Uterus (tissue), 3 donors: ENCODE measurements at regions not wholly inside any gene's neighbourhood (a gene's known extent, or its start where the extent isn't known, plus 50 kb on each side); places are given as distances from the start of the nearest gene placed in this dataset.

Source experiments
- DNase-seq, 2 donors: peaks; one replicate each; pipeline ENCODE4 v3.0.0-alpha.2; 2019 to 2020
- H3K27ac ChIP-seq, 2 donors: fragments of 200-600 bp; sonication (generic); 1 replicate in 1 of 2; 2 replicates in 1 of 2; pipeline ENCODE4 v1.5.1; 2016 to 2018
- H3K27me3 ChIP-seq, 2 donors: fragments of 200-600 bp; sonication (generic); one replicate each; pipeline ENCODE4 v1.5.1; 2018 to 2019; ENCODE audit warnings: control low read depth in 1 of 2
- H3K36me3 ChIP-seq, 2 donors: fragments of 200-600 bp; sonication (generic); one replicate each; pipeline ENCODE4 v1.5.1; 2019; ENCODE audit warnings: control low read depth in 1 of 2
- H3K4me1 ChIP-seq, 2 donors: fragments of 200-600 bp; sonication (generic); one replicate each; pipeline ENCODE4 v1.5.1; 2018 to 2019; ENCODE audit warnings: control low read depth in 1 of 2
- H3K4me3 ChIP-seq, 2 donors: fragments of 200-600 bp; sonication (generic); 1 replicate in 1 of 2; 2 replicates in 1 of 2; pipeline ENCODE4 v1.5.1; 2018 to 2019; ENCODE audit warnings: mild to moderate bottlenecking in 1 of 2
- H3K9me3 ChIP-seq, 2 donors: fragments of 200-600 bp; sonication (generic); one replicate each; pipeline ENCODE4 v1.5.1; 2019; ENCODE audit warnings: control low read depth in 1 of 2
- POLR2A ChIP-seq, 2 donors: fragments of 450-650 bp; IDR thresholded peaks; one replicate each; pipeline ENCODE4 v1.6.1; 2016; ENCODE audit warnings: antibody characterized with exemption in 2 of 2, mild to moderate bottlenecking in 1 of 2, moderate library complexity in 1 of 2
- intact Hi-C: fragments of 100-400 bp; cut with DNase I; formaldehyde crosslinking; loops from one replicate; pipeline ENCODE4 v1.15.1; 2023; ENCODE audit warnings: low total_unique reads
- TF ChIP-seq, protein P1 (sequence below), 4 experiments: fragments of 200-600 bp in 2 of 4; fragments of 450-650 bp in 2 of 4; sonication (generic) in 2 of 4; IDR thresholded peaks; one replicate each; pipeline ENCODE4 v1.5.1; 2016 to 2019; ENCODE audit warnings: antibody characterized with exemption in 4 of 4, mild to moderate bottlenecking in 2 of 4, moderate library complexity in 1 of 4
- donor health status: DM: yes; HTN: yes; CAD: no.

DNA sequence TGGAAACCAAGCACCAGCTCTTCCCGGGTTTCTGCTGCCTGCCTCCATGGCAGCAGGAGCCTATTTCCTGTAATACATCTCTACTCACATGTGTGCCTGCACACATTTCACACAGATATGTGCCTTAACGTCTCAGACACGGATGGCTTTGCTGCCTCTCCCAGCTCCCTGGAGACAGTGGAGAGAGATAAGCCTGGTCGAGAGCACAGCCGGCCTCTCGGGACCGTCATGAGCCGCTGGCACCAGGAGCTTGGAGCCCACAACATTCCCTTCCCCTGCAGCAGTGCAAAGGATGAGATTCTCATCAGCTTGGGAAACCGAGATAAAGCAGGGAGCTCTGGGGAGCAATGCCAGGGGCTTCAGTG, 587.7 kb downstream of the BRD1 start:
- no peaks in the 10 kb centered on the region for H3K4me1 ChIP-seq
- no peak overlapping the region for H3K4me3 ChIP-seq
- no peaks in the 10 kb centered on the region for H3K27me3 ChIP-seq
- DNase-seq, result no peak
- H3K9me3 ChIP-seq, result no peaks in the 10 kb centered on the region
- intact Hi-C loops, result no loop called here
- H3K27ac ChIP-seq, result no peak overlapping the region
- H3K36me3 ChIP-seq, result no peaks in the 10 kb centered on the region
- TF ChIP-seq, protein P1, sequence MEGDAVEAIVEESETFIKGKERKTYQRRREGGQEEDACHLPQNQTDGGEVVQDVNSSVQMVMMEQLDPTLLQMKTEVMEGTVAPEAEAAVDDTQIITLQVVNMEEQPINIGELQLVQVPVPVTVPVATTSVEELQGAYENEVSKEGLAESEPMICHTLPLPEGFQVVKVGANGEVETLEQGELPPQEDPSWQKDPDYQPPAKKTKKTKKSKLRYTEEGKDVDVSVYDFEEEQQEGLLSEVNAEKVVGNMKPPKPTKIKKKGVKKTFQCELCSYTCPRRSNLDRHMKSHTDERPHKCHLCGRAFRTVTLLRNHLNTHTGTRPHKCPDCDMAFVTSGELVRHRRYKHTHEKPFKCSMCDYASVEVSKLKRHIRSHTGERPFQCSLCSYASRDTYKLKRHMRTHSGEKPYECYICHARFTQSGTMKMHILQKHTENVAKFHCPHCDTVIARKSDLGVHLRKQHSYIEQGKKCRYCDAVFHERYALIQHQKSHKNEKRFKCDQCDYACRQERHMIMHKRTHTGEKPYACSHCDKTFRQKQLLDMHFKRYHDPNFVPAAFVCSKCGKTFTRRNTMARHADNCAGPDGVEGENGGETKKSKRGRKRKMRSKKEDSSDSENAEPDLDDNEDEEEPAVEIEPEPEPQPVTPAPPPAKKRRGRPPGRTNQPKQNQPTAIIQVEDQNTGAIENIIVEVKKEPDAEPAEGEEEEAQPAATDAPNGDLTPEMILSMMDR (IDR thresholded peaks at IDR 0.05), result no peak
- TF ChIP-seq POLR2A (IDR thresholded peaks at IDR 0.05), result no peak

DNA sequence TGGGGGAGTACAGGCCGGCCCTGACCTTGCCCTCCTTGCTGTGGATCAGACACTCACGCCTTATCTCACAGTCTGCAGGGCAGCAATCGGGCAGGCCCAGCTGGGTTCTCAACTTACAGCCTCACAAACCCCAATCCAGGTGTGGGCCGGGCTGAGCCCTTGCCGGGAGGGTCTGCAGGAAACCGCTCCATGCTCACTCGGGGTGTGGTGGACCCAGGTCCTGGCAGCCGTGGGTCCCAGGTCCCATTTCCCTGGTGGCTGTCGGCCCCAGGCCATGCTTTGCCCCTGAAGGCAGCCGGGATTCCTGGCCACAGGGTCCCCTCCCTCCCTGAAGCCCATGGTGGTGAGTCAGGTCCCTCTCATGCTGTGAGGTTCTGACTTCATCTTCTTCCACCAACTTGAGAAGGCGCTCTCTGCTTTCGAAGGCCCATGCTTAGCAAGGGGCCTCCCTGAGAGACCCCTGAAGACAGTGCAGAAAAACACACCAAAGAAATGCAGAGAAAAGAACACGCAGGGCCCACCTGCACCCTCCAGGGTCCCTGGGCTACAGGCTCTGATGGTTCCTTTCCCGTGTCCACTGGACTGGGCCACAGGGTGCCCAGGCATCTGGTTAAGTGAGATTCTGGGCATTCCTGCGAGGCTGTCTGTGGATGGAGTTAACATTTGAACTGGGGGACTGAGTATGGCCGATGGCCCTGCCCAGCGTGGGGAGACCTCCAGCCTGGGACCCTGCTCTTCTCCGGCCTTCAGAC, 588.2 kb downstream of the BRD1 start:
- no peak overlapping the region for H3K27ac ChIP-seq
- no peaks in the 10 kb centered on the region for H3K36me3 ChIP-seq
- H3K4me1 ChIP-seq, result no peaks in the 10 kb centered on the region
- no peaks in the 10 kb centered on the region for H3K9me3 ChIP-seq
- DNase-seq, result peak in 1 of 2 donors; percentile 13
- no peaks in the 10 kb centered on the region for H3K27me3 ChIP-seq
- no peak for TF ChIP-seq POLR2A (IDR thresholded peaks at IDR 0.05)
- TF ChIP-seq, protein P1 (IDR thresholded peaks at IDR 0.05), result no peak
- H3K4me3 ChIP-seq, result no peak overlapping the region
- intact Hi-C loops, result no loop called here

DNA sequence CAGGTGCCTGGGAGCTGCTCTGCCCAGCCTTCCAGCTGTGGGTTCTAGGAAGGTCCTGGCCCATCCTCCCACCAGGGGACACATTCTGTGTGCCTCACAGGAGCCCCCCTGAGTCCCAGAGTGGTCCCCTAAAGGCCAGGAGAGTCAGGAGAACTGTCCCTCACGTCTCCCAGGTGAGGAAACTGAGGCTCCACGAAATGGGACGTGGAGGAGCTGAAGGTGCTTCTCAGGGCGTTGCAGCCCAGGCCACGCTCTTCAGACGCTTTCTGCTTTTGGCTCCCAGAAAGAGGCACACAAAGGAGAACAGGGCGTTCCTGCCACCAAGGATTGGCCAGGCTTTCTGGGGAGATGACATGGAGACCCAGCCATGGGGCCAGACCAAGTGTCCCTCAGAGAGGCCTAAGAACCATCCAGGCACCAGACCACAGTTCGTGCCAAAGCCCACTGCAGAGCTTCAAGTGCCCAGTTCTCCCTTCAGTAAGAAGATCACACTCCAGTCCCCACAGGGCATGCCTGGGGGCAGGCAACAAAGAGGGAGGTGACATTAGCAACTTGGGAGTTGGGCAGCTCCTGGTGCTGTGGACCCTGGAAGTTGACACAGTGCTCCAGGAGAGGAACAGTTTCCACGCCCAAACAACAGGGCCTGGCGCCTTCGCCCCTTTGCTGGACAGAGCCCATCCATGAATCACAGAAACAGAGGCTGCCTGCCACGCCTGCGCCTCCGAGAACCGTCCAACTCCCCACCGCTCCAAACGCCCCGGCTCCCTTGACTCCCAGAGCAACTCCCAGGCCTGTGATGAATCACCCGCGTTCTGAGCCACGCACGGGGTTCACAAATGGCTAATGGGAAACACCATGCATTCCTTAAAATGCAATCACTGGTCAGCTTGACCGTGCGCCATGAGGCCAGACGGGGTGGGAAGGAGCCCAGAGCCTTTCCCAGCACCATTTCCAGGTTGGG, 589.2 kb downstream of the BRD1 start:
- Histone ChIP-seq H3K27me3 (no peaks in the 10 kb centered on the region), H3K36me3 (no peaks in the 10 kb centered on the region), H3K9me3 (no peaks in the 10 kb centered on the region), H3K4me1 (no peaks in the 10 kb centered on the region), H3K27ac (no peak overlapping the region), H3K4me3 (no peak overlapping the region)
- no peak for TF ChIP-seq POLR2A (IDR thresholded peaks at IDR 0.05)
- TF ChIP-seq, protein P1 (IDR thresholded peaks at IDR 0.05), result no peak
- intact Hi-C loops, result no loop called here
- peak; percentile 40 to 43 for DNase-seq

DNA sequence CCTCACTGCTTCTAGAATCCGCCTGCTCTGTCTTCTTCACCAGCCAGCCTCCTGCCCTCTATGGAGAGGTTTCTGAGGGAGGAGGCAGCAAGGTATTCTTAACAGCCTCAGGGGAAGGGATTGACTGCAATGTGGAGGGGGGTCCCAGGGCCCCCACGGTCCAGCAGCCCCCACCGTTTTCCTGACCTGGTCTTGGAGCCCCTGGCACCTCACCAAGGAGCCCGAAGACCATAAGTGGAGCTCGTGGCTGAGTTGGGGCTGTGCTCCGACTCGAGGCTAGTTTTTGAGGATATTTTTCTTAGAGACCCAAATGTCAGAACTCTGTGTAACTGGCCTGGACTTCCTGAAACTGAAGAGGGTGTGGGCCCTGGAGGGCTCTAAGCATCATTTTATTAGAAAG, 590.0 kb downstream of the BRD1 start:
- H3K4me3 ChIP-seq, result no peak overlapping the region
- H3K27me3 ChIP-seq, result no peaks in the 10 kb centered on the region
- intact Hi-C loops, result no loop called here
- H3K9me3 ChIP-seq, result no peaks in the 10 kb centered on the region
- TF ChIP-seq, protein P1 (IDR thresholded peaks at IDR 0.05), result no peak
- no peak for TF ChIP-seq POLR2A (IDR thresholded peaks at IDR 0.05)
- no peak overlapping the region for H3K27ac ChIP-seq
- no peaks in the 10 kb centered on the region for H3K36me3 ChIP-seq
- no peaks in the 10 kb centered on the region for H3K4me1 ChIP-seq
- DNase-seq, result no peak

DNA sequence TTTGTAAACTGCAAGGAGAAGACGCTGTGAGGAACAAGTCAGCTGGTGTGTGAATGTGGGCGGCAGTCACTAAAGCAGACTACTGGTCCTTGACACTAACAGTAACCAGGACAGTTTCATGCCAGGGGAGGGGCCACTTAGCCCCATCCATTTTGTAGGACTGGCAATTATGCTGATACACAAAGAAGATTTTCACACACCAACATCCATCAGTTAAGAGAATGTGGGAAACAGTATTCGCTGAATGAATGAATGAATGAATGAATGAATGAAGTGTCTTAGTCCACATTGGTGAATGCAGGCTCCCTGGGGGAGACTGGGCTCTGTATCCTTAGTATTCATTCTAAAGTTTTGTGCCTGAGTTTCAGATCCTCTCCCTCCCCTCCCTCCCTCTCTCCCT, 590.4 kb downstream of the BRD1 start:
- Histone ChIP-seq H3K36me3 (no peaks in the 10 kb centered on the region), H3K27ac (no peak overlapping the region), H3K4me3 (no peak overlapping the region), H3K27me3 (no peaks in the 10 kb centered on the region), H3K9me3 (no peaks in the 10 kb centered on the region), H3K4me1 (no peaks in the 10 kb centered on the region)
- no peak for DNase-seq
- intact Hi-C loops, result no loop called here
- TF ChIP-seq, protein P1 (IDR thresholded peaks at IDR 0.05), result no peak
- no peak for TF ChIP-seq POLR2A (IDR thresholded peaks at IDR 0.05)
